B cell (primary cell): ENCODE measurements at regions not wholly inside any gene's neighbourhood (a gene's known extent, or its start where the extent isn't known, plus 50 kb on each side); places are given as distances from the start of the nearest gene placed in this dataset.

Experiments
- CTCF ChIP-seq: fragments of 200-600 bp; IDR thresholded peaks from one replicate; pipeline ENCODE4 v1.8.0; 2022; ENCODE audit warnings: antibody characterized with exemption, mild to moderate bottlenecking
- EZH2 ChIP-seq: IDR thresholded peaks from 2 replicates; pipeline ENCODE4 v1.6.1; 2012; ENCODE audit warnings: borderline replicate concordance, low read depth, mild to moderate bottlenecking, moderate library complexity, low read length; ENCODE audit not compliant: insufficient read depth, poor library complexity, severe bottlenecking

GRCh38 chr13:44840131-44840530 lies 149.1 kb downstream of the NUFIP1 start:
- TF ChIP-seq CTCF, result no peak
- no peak for TF ChIP-seq EZH2
